ENCODE measurements at regions not wholly inside any gene's neighbourhood (a gene's known extent, or its start where the extent isn't known, plus 50 kb on each side); places are given as distances from the start of the nearest gene placed in this dataset.

GRCh38 chr1:55288245-55288644 is 73.1 kb upstream of the USP24 start:
- no peak for DNase-seq (ENCODE audit: low read depth)

DNA sequence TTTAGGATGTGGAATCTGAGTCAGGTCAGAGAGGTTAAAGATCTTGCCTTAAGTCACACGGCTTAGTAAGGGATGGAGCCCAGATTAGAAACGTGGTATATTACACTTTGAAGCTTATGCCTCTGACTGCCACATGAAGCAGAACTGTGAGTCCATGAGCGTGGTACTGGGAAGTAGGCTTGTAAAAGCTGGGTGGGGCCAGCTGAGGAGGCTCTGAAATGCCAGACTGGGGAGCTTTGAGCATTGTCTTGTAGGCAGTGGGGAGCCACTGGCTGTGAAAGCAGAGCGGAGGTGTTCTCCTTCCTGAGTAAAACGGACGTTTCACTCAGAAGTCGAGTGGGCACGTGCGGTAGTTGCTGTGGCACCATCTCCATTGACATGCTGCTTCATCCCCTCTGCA is 72.6 kb upstream of the USP24 start:
- no peak for DNase-seq (ENCODE audit: low read depth)

GRCh38 chr1:55286856-55287602 is 71.9 kb upstream of the USP24 start:
- DNase-seq (ENCODE audit: low read depth): no peak

DNA sequence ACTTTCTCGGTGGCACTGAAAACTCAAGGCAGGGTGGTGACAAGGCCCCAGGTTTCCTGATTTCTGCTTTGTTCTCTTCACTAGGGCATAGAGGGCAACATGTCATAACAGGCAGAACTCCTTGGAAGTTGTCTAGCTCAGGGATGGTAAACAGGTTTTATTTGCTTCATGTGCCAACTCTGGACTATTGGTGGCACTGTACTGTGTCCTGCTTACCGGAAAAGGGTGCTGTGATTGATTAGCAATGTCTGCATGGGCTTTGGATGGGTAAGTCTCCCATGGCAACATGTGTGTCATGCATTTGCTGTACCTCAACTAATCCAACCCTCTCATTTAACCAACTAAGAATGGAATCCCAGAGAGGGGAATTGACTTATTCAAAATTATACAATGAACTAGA is 70.7 kb upstream of the USP24 start:
- no peak for DNase-seq (ENCODE audit: low read depth)

- DNase-seq (ENCODE audit: low read depth): peak; percentile 68
These were observed 69.7 kb upstream of the USP24 start for GRCh38 chr1:55284856-55285255.

DNA sequence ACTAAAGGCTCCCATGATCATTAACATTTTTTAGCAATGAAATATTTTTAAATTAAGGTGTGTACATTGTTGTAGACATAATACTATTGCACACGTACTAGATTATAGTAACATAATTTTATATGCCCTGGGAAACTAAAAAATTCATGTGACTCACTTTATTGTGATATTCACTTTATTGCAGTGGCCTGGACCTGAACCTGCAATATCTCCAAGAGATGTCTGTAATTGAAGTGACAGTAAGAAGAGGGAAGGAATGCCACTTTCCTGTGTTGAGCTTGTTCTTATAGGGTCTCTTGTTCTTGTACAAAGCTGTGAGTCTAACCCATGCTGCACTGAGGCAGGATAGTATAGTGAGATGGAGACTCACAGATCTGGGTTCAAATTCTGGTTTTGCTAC is 66.9 kb upstream of the USP24 start:
- no peak for DNase-seq (ENCODE audit: low read depth)

DNA sequence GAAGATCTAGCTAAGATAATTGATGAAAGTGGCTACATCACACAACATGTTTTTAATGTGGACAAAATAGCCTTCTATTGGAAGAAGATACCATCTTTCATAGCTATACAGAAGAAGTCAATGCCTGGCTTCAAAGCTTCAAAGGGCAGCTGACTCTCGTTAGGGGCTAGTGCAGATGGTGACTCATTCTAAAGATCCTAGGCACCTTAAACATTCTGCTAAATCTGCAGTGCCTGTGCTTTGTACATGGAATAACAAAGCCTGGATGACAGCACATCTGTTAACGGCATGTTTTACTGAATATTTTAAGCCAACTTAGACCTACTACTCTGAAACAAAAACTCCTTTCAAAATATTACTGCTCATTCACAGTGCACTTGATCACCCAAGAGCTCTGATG is 65.6 kb upstream of the USP24 start:
- no peak for DNase-seq (ENCODE audit: low read depth)

GRCh38 chr1:55279627-55280026 is 64.5 kb upstream of the USP24 start:
- no peak for DNase-seq (ENCODE audit: low read depth)

- DNase-seq (ENCODE audit: low read depth): no peak
These were observed 63.2 kb upstream of the USP24 start for GRCh38 chr1:55278378-55278777.

GRCh38 chr1:55277377-55278130 is 62.4 kb upstream of the USP24 start:
- DNase-seq (ENCODE audit: low read depth): peak; percentile 76

DNA sequence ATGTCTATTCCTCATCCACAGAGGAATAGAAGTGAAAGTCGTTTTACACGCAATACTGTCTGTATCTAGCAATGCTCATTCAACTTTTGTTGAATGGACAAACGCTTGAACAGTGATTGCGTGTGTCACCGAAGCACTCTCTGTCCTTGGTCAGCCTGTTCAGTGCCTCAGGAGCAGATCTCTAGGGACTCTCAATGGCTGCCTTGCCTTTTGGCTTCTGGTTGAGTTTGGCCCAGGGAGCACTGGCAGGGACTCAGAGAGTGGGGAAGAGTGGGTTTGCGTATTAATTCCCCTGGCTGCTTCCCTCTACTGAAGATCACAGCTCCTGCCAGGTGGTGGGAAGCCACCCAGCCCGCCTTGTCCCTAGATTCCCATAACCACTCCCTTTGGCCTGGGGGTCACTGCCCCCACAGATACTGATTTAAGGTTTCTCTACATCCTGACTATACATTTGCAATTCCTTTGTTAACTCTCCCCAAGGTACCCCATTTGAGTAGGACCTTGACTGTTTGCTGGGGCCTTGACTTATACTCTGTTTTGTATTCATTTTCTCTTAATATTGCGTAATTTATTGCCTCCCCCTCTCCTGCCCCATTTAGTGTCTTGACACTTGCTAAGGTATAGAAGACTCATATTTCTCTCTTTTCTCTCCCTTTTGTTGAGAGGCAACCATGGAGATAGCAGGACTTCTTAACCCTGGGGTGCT is 61.7 kb upstream of the USP24 start:
- DNase-seq (ENCODE audit: low read depth): no peak

DNA sequence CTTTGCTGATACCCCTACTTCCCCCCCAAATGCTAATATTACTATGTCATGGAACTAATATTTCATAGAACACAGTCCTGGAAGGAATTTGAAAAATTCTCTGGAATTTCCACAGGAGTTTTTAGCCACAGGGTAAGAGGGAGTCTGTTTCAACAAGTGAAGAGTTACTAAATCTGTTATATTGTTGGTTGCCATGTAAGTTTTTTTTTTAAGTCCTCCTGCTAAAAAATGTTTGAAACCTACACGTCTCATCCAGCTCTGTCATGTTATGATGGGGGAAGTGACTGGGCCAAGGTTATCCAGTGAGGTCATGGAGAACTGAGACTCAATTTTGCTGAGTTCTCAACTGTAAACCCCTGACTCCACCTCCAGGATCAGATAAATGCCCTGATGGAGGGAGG is 60.8 kb upstream of the USP24 start:
- no peak for DNase-seq (ENCODE audit: low read depth)

DNA sequence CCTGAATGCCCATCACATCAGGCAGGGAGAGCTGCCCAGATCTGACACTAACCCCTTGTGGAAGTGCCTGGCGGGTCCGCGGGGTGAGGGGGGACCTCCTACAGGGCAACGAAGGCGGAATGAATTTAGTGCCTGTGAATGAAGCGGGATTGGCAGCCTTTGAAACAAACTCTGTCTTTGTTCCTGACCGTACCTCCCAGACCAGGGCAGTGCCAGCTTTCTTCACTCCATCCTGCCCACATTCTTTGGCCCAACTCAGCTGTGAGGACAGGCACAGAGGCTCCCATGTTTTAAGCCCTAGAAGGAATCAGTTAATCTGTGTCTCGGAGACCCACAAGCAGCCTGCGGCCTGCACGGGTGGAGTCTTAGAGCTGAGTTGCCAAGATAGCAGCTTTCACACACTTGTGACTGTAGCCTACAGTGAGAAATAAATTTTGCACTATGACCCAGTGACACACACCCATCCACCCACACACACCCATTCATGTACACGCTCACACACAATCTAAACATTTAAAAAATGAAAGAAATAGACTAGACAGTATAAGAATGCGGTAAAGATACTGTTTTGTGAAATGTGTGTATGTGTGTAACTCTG is 60.1 kb upstream of the USP24 start:
- no peak for DNase-seq (ENCODE audit: low read depth)

- no peak for DNase-seq (ENCODE audit: low read depth)
These were observed 57.8 kb upstream of the USP24 start for GRCh38 chr1:55272994-55273393.
